ENCODE measurements at regions not wholly inside any gene's neighbourhood (a gene's known extent, or its start where the extent isn't known, plus 50 kb on each side); places are given as distances from the start of the nearest gene placed in this dataset.

- CTCF ChIA-PET: interaction anchor here (0.6 to 2.5 kb wide), 6 partner anchors 8 to 944 kb away, joined by 3 to 11 read pairs (median 7); no protein-coding TSS in a partner anchor
- Histone ChIP-seq H3K4me3 (ENCODE audit: low read depth, low read length) (no peak overlapping the region), H3K27me3 (ENCODE audit: control insufficient read depth, insufficient read depth, low read length) (no peaks in the 10 kb centered on the region), H3K36me3 (ENCODE audit: control insufficient read depth, insufficient read depth, low read length) (no peaks in the 10 kb centered on the region)
- POLR2A ChIA-PET: no interaction called here
- TF ChIP-seq, protein P1, sequence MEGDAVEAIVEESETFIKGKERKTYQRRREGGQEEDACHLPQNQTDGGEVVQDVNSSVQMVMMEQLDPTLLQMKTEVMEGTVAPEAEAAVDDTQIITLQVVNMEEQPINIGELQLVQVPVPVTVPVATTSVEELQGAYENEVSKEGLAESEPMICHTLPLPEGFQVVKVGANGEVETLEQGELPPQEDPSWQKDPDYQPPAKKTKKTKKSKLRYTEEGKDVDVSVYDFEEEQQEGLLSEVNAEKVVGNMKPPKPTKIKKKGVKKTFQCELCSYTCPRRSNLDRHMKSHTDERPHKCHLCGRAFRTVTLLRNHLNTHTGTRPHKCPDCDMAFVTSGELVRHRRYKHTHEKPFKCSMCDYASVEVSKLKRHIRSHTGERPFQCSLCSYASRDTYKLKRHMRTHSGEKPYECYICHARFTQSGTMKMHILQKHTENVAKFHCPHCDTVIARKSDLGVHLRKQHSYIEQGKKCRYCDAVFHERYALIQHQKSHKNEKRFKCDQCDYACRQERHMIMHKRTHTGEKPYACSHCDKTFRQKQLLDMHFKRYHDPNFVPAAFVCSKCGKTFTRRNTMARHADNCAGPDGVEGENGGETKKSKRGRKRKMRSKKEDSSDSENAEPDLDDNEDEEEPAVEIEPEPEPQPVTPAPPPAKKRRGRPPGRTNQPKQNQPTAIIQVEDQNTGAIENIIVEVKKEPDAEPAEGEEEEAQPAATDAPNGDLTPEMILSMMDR (IDR thresholded peaks at IDR 0.05; ENCODE audit: insufficient read depth, low read depth, low read length): peak; percentile 94
- peak; percentile 23 for DNase-seq (ENCODE audit: low read depth)
Observed at GRCh38 chr13:107211073-107211472, 643.1 kb upstream of the ARGLU1 start.

- DNase-seq (ENCODE audit: low read depth): peak; percentile 10
- TF ChIP-seq, protein P1 (IDR thresholded peaks at IDR 0.05; ENCODE audit: insufficient read depth, low read depth, low read length): no peak
- Histone ChIP-seq H3K36me3 (ENCODE audit: control insufficient read depth, insufficient read depth, low read length) (no peaks in the 10 kb centered on the region), H3K27me3 (ENCODE audit: control insufficient read depth, insufficient read depth, low read length) (no peaks in the 10 kb centered on the region), H3K4me3 (ENCODE audit: low read depth, low read length) (no peak overlapping the region)
- POLR2A ChIA-PET: no interaction called here
- CTCF ChIA-PET: interaction anchor here (0.8 to 2.5 kb wide), 5 partner anchors 10 to 948 kb away, joined by 3 to 11 read pairs (median 8); no protein-coding TSS in a partner anchor
Observed at GRCh38 chr13:107210723-107211030, 642.7 kb upstream of the ARGLU1 start.

DNA sequence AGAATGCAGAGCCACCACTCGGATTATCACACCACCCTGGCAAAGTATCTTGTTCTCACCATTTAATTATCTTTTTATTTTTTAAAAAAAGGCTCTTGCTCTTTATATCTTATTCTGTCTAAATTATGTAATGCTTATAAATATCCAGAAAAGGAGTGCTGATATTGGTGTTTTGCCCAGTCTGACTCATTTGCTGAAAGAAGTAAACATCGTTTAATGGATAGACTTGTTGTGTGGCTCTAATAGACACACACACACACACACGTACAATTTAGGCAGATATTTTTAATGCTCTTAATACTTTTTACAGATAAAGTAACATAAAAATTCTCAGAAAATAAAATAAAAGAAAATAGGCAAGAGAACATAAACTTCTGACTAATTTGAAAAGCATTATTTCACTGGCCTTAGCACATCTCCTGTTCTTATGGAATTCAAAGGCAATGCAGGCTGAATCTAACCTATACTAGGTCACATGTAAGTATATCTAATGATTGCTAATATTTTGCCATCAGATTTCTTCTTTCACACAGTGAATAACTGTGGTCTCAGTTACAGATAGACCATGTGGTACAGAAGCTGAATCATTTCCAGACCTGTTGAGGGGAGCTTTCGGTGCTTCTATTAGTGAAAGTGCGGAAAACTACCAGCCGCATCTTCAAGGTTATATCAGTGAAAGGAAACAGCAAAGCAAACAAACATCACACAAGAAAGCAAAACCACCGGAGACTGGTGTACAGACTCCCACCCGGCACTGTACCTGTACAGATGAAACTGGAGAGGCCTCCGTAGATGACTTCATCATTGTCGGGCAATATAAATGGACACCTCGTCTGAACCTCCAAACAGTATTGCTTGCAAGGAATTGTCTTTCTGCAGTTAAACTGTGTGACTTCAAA lies 642.1 kb upstream of the ARGLU1 start:
- DNase-seq (ENCODE audit: low read depth): peak; percentile 11
- TF ChIP-seq, protein P1 (IDR thresholded peaks at IDR 0.05; ENCODE audit: insufficient read depth, low read depth, low read length): no peak
- CTCF ChIA-PET: interaction anchor here (0.6 to 2.5 kb wide), 7 partner anchors 10 to 949 kb away, joined by 3 to 9 read pairs (median 5); no protein-coding TSS in a partner anchor
- Histone ChIP-seq H3K4me3 (ENCODE audit: low read depth, low read length) (no peak overlapping the region), H3K27me3 (ENCODE audit: control insufficient read depth, insufficient read depth, low read length) (no peaks in the 10 kb centered on the region), H3K36me3 (ENCODE audit: control insufficient read depth, insufficient read depth, low read length) (no peaks in the 10 kb centered on the region)
- POLR2A ChIA-PET: no interaction called here

GRCh38 chr13:107208889-107209288 lies 641.0 kb upstream of the ARGLU1 start:
- no peak overlapping the region for H3K4me3 ChIP-seq (ENCODE audit: low read depth, low read length)
- no peaks in the 10 kb centered on the region for H3K27me3 ChIP-seq (ENCODE audit: control insufficient read depth, insufficient read depth, low read length)
- ChIA-PET CTCF (interaction anchor here (0.8 to 1.8 kb wide), 3 partner anchors 159 to 947 kb away, joined by 3 to 7 read pairs (median 5); no protein-coding TSS in a partner anchor), POLR2A (no interaction called here)
- DNase-seq (ENCODE audit: low read depth): no peak
- no peaks in the 10 kb centered on the region for H3K36me3 ChIP-seq (ENCODE audit: control insufficient read depth, insufficient read depth, low read length)
- TF ChIP-seq, protein P1 (IDR thresholded peaks at IDR 0.05; ENCODE audit: insufficient read depth, low read depth, low read length): no peak

- TF ChIP-seq, protein P1 (IDR thresholded peaks at IDR 0.05; ENCODE audit: insufficient read depth, low read depth, low read length): peak; percentile 97
- no peak for DNase-seq (ENCODE audit: low read depth)
- ChIA-PET POLR2A (no interaction called here), CTCF (interaction anchor here (0.7 to 1.2 kb wide), 6 partner anchors 9 to 951 kb away, joined by 3 to 7 read pairs (median 4); no protein-coding TSS in a partner anchor)
- Histone ChIP-seq H3K36me3 (ENCODE audit: control insufficient read depth, insufficient read depth, low read length) (no peaks in the 10 kb centered on the region), H3K4me3 (ENCODE audit: low read depth, low read length) (no peak overlapping the region), H3K27me3 (ENCODE audit: control insufficient read depth, insufficient read depth, low read length) (no peaks in the 10 kb centered on the region)
Observed at GRCh38 chr13:107205318-107206104, 637.6 kb upstream of the ARGLU1 start.

All from BJ (cell line).